Neural progenitor cell (in vitro differentiated cells): ENCODE measurements at regions not wholly inside any gene's neighbourhood (a gene's known extent, or its start where the extent isn't known, plus 50 kb on each side); places are given as distances from the start of the nearest gene placed in this dataset.

Experiments used
- EZH2 ChIP-seq: fragments of 200-600 bp; sonication (generic); IDR thresholded peaks from 2 replicates; pipeline ENCODE4 v1.6.1; 2017; ENCODE audit warnings: antibody characterized with exemption, mild to moderate bottlenecking, moderate library complexity
- EZH2phosphoT487 ChIP-seq: fragments of 200-600 bp; sonication (generic); IDR thresholded peaks from 2 replicates; pipeline ENCODE4 v1.6.1; 2017; ENCODE audit warnings: antibody characterized with exemption
- TF ChIP-seq, protein P1 (sequence below): fragments of 200-600 bp; sonication (generic); IDR thresholded peaks from 2 replicates; pipeline ENCODE4 v1.5.1; 2017; ENCODE audit warnings: antibody characterized with exemption, mild to moderate bottlenecking

DNA sequence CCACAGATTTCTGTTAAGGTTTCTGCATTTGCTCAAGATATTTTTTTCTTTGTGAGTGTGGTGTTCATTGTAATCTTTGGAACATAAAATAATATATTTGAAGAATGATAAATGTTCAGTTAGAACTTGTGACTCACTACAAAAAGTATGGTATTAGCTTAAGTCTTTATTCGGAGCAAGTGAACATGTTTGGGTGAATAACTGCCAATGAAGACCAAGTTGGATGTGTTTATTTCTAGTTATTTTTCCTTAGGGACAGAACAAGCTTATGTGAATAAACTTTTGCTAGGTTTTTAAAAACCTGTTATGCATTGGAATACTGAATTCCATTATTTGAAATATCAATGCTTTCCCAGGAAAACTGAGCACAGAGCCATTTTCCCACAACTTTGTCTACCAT, 418.6 kb downstream of the SLCO4C1 start:
- TF ChIP-seq, protein P1, sequence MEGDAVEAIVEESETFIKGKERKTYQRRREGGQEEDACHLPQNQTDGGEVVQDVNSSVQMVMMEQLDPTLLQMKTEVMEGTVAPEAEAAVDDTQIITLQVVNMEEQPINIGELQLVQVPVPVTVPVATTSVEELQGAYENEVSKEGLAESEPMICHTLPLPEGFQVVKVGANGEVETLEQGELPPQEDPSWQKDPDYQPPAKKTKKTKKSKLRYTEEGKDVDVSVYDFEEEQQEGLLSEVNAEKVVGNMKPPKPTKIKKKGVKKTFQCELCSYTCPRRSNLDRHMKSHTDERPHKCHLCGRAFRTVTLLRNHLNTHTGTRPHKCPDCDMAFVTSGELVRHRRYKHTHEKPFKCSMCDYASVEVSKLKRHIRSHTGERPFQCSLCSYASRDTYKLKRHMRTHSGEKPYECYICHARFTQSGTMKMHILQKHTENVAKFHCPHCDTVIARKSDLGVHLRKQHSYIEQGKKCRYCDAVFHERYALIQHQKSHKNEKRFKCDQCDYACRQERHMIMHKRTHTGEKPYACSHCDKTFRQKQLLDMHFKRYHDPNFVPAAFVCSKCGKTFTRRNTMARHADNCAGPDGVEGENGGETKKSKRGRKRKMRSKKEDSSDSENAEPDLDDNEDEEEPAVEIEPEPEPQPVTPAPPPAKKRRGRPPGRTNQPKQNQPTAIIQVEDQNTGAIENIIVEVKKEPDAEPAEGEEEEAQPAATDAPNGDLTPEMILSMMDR = no peak
- TF ChIP-seq EZH2phosphoT487 (no peak), EZH2 (no peak)
